K562 (cell line): ENCODE measurements at regions not wholly inside any gene's neighbourhood (a gene's known extent, or its start where the extent isn't known, plus 50 kb on each side); places are given as distances from the start of the nearest gene placed in this dataset.

Source experiments
- CEBPG ChIP-seq, 3 experiments: fragments of 200-800 bp in 1 of 3; sonication (Bioruptor generic) in 1 of 3; sonication (generic) in 1 of 3; formaldehyde crosslinking in 1 of 3; IDR thresholded peaks in 2 of 3; conservative IDR thresholded peaks in 1 of 3; 2 replicates each; pipeline versions ENCODE4 v1.6.1 to v1.8.0; 2016 to 2022; ENCODE audit warnings: missing compliant biosample characterization in 2 of 3, missing genetic modification characterization in 2 of 3, mild to moderate bottlenecking in 1 of 3, missing genetic modification reagents in 1 of 3
- NONO ChIP-seq, 2 experiments: fragments of 200-400 bp in 1 of 2; fragments of 450-650 bp in 1 of 2; formaldehyde crosslinking in 1 of 2; IDR thresholded peaks; 2 replicates each; pipeline ENCODE4 v1.6.1; 2017; ENCODE audit warnings: low read depth in 2 of 2, mild to moderate bottlenecking in 2 of 2, moderate library complexity in 2 of 2, low read length in 1 of 2
- RAD21 ChIP-seq, 2 experiments: fragments of 250-450 bp in 1 of 2; fragments of 450-650 bp in 1 of 2; sonication (Bioruptor Pico) in 1 of 2; formaldehyde crosslinking in 1 of 2; IDR thresholded peaks in 1 of 2; conservative IDR thresholded peaks in 1 of 2; 2 replicates each; pipeline versions ENCODE4 v1.4.0 to v1.8.0; 2020 to 2022; ENCODE audit warnings: mild to moderate bottlenecking in 2 of 2, moderate library complexity in 1 of 2
- SMAD1 ChIP-seq: fragments of 150-350 bp; IDR thresholded peaks from 2 replicates; pipeline ENCODE4 v1.6.1; 2014; ENCODE audit warnings: low read length, low read depth; ENCODE audit not compliant: partially characterized antibody
- SMARCA5 ChIP-seq: fragments of 450-650 bp; IDR thresholded peaks from 2 replicates; pipeline ENCODE4 v1.6.1; 2016
- SMARCB1 ChIP-seq: IDR thresholded peaks from 2 replicates; pipeline ENCODE4 v1.6.1; 2011; ENCODE audit warnings: improper control_type of control experiment, low read depth; ENCODE audit not compliant: insufficient read length
- SPI1 ChIP-seq: IDR thresholded peaks from 2 replicates; pipeline ENCODE4 v1.6.1; 2011; ENCODE audit warnings: low read depth, low read length, control low read depth, borderline replicate concordance
- TBP ChIP-seq: optimal IDR thresholded peaks from 2 replicates; pipeline ENCODE3; 2011; ENCODE audit warnings: low read depth, low read length, improper control_type of control experiment
- ZNF174 ChIP-seq: fragments of 250-450 bp; sonication (Bioruptor Pico); IDR thresholded peaks from 2 replicates; pipeline ENCODE4 v1.4.0; 2020; ENCODE audit warnings: mild to moderate bottlenecking
- ZNF76 ChIP-seq: fragments of 250-450 bp; sonication (Bioruptor Pico); IDR thresholded peaks from 2 replicates; pipeline ENCODE4 v1.4.0; 2020; ENCODE audit warnings: mild to moderate bottlenecking, moderate library complexity, borderline replicate concordance
- TF ChIP-seq, protein P1 (sequence below), 3 experiments: IDR thresholded peaks in 2 of 3; conservative IDR thresholded peaks in 1 of 3; 2 replicates each; pipeline ENCODE4 v1.5.1; 2011 to 2012; ENCODE audit warnings: low read length in 3 of 3, mild to moderate bottlenecking in 3 of 3, control low read depth in 2 of 3, improper control_type of control experiment in 1 of 3, inconsistent platforms in 1 of 3, low read depth in 1 of 3, mixed read lengths in 1 of 3, moderate library complexity in 1 of 3; ENCODE audit not compliant: insufficient read depth in 2 of 3
- TF ChIP-seq, protein P2 (sequence below): sonication (generic); formaldehyde crosslinking; IDR thresholded peaks from 2 replicates; pipeline ENCODE4 v1.8.1; 2023; ENCODE audit warnings: mild to moderate bottlenecking, missing genetic modification reagents

DNA sequence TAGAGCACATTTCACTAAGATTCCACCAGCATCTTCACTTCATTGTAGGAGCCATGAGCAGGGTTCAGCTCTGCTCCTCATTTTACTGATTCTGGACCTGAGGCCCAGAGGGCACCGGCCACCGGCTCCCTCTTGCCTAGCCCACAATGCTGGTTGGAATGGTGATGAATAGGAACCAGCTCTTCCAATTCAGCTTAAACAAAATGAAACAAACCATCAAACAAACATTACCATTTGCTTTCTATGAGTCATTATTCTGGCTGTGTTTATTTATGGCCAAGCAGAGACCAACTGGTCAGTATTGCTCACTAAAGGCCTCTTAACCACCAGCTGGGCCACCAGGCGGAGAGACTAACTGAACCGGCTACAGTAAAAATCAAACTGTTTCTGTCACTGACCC lies 176.7 kb downstream of the MTX2 start:
- TF ChIP-seq ZNF76 (CRISPR knock-in tag) (no peak), ZNF174 (CRISPR knock-in tag) (no peak), RAD21 (CRISPR knock-in tag; conservative IDR thresholded peaks at IDR 0.05 in 1 of 2, IDR thresholded peaks at IDR 0.05 in 1 of 2) (no peak), TBP (no peak), SMAD1 (no peak), SMARCB1 (no peak), CEBPG (CRISPR knock-in tag; IDR thresholded peaks at IDR 0.05) (no peak), CEBPG (tag; conservative IDR thresholded peaks at IDR 0.05 in 1 of 2, IDR thresholded peaks at IDR 0.05 in 1 of 2) (no peak), SMARCA5 (no peak), SPI1 (no peak), NONO (IDR thresholded peaks at IDR 0.05; ENCODE audit: low read depth in 2 of 2, low read length in 1 of 2) (no peak)
- TF ChIP-seq, protein P1, sequence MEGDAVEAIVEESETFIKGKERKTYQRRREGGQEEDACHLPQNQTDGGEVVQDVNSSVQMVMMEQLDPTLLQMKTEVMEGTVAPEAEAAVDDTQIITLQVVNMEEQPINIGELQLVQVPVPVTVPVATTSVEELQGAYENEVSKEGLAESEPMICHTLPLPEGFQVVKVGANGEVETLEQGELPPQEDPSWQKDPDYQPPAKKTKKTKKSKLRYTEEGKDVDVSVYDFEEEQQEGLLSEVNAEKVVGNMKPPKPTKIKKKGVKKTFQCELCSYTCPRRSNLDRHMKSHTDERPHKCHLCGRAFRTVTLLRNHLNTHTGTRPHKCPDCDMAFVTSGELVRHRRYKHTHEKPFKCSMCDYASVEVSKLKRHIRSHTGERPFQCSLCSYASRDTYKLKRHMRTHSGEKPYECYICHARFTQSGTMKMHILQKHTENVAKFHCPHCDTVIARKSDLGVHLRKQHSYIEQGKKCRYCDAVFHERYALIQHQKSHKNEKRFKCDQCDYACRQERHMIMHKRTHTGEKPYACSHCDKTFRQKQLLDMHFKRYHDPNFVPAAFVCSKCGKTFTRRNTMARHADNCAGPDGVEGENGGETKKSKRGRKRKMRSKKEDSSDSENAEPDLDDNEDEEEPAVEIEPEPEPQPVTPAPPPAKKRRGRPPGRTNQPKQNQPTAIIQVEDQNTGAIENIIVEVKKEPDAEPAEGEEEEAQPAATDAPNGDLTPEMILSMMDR (IDR thresholded peaks at IDR 0.05 in 2 of 3, conservative IDR thresholded peaks at IDR 0.05 in 1 of 3; ENCODE audit: insufficient read depth in 2 of 3, low read depth in 1 of 3, low read length in 3 of 3) = no peak
- TF ChIP-seq, protein P2, sequence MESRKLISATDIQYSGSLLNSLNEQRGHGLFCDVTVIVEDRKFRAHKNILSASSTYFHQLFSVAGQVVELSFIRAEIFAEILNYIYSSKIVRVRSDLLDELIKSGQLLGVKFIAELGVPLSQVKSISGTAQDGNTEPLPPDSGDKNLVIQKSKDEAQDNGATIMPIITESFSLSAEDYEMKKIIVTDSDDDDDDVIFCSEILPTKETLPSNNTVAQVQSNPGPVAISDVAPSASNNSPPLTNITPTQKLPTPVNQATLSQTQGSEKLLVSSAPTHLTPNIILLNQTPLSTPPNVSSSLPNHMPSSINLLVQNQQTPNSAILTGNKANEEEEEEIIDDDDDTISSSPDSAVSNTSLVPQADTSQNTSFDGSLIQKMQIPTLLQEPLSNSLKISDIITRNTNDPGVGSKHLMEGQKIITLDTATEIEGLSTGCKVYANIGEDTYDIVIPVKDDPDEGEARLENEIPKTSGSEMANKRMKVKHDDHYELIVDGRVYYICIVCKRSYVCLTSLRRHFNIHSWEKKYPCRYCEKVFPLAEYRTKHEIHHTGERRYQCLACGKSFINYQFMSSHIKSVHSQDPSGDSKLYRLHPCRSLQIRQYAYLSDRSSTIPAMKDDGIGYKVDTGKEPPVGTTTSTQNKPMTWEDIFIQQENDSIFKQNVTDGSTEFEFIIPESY (CRISPR knock-in tag) = no peak
